ENCODE measurements at regions not wholly inside any gene's neighbourhood (a gene's known extent, or its start where the extent isn't known, plus 50 kb on each side); places are given as distances from the start of the nearest gene placed in this dataset.
"Not testable (repeated sequence)": the region's sequence is repeated elsewhere in the genome, so short reads cannot be mapped to it uniquely, and the experiment has no call there.

- H3K27ac ChIP-seq, result no peak overlapping the region
- 81 to 94% (median 90%) methylated on average over 4 of the region's 4 CpGs for WGBS, 5 donors
- H3K4me3 ChIP-seq, result no peak overlapping the region
- no peaks in the 10 kb centered on the region for H3K4me1 ChIP-seq
- no peak for DNase-seq
- TF ChIP-seq CTCF (IDR thresholded peaks at IDR 0.05) (no peak), POLR2A (IDR thresholded peaks at IDR 0.05) (no peak), POLR2AphosphoS5 (IDR thresholded peaks at IDR 0.05) (no peak), EP300 (IDR thresholded peaks at IDR 0.05) (no peak)
- H3K27me3 ChIP-seq, result no peaks in the 10 kb centered on the region
- intact Hi-C loops (cut with DNase I; ENCODE audit: low total_unique reads), result no loop called here
- H3K9me3 ChIP-seq, result peaks cover 0 to 6% (median 3%) of the 10 kb centered on the region in 4 donors
- H3K36me3 ChIP-seq, result no peaks in the 10 kb centered on the region
Observed at GRCh38 chrX:121763671-121764070, 716.3 kb downstream of the GLUD2 start.

GRCh38 chrX:121768210-121768609, 720.8 kb downstream of the GLUD2 start:
- H3K27ac ChIP-seq; H3K27me3 ChIP-seq; intact Hi-C loops (cut with DNase I; ENCODE audit: low total_unique reads); H3K4me3 ChIP-seq; H3K36me3 ChIP-seq; H3K9me3 ChIP-seq; H3K4me1 ChIP-seq; DNase-seq: not testable (repeated sequence)
- 64 to 79% (median 70%) methylated on average over 3 of the region's 3 CpGs for WGBS, 5 donors

DNA sequence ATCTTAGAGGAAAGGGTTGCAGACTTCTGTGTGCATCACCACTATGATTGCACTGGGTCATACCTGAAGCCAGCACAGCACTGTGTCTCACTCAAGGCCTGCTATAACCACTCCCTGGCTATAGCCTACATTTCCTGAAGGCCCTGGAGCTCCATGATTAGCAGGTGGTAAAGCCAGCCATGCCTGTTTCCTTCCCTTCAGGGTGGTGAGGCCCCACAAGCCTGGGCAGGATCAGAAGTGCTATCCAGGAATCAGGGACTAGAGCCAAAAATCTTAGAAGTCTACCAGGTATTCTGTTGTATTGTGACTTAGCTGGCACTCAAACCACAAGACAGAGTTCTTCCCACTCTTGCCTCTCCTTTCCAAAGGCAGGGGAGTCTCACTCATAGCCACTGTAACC, 734.6 kb downstream of the GLUD2 start:
- H3K9me3 ChIP-seq, result no peaks in the 10 kb centered on the region
- H3K36me3 ChIP-seq, result no peaks in the 10 kb centered on the region
- H3K4me3 ChIP-seq, result no peak overlapping the region
- no peak overlapping the region for H3K27ac ChIP-seq
- intact Hi-C loops (cut with DNase I; ENCODE audit: low total_unique reads), result no loop called here
- no peaks in the 10 kb centered on the region for H3K27me3 ChIP-seq
- TF ChIP-seq POLR2AphosphoS5 (IDR thresholded peaks at IDR 0.05) (no peak), CTCF (IDR thresholded peaks at IDR 0.05) (no peak), EP300 (IDR thresholded peaks at IDR 0.05) (no peak), POLR2A (IDR thresholded peaks at IDR 0.05) (no peak)
- no peak for DNase-seq
- no peaks in the 10 kb centered on the region for H3K4me1 ChIP-seq

GRCh38 chrX:121782544-121782943, 735.1 kb downstream of the GLUD2 start:
- no peaks in the 10 kb centered on the region for H3K27me3 ChIP-seq
- DNase-seq, result no peak
- H3K9me3 ChIP-seq, result no peaks in the 10 kb centered on the region
- H3K4me1 ChIP-seq, result no peaks in the 10 kb centered on the region
- TF ChIP-seq POLR2AphosphoS5 (IDR thresholded peaks at IDR 0.05) (no peak), CTCF (IDR thresholded peaks at IDR 0.05) (no peak), EP300 (IDR thresholded peaks at IDR 0.05) (no peak), POLR2A (IDR thresholded peaks at IDR 0.05) (no peak)
- WGBS, 5 donors, result 43 to 69% (median 57%) methylated on average over 2 of the region's 2 CpGs
- no peak overlapping the region for H3K4me3 ChIP-seq
- no peaks in the 10 kb centered on the region for H3K36me3 ChIP-seq
- intact Hi-C loops (cut with DNase I; ENCODE audit: low total_unique reads), result no loop called here
- no peak overlapping the region for H3K27ac ChIP-seq

GRCh38 chrX:121782976-121783375, 735.6 kb downstream of the GLUD2 start:
- WGBS, 5 donors, result 49 to 78% (median 70%) methylated on average over 3 of the region's 3 CpGs
- Histone ChIP-seq H3K36me3 (no peaks in the 10 kb centered on the region), H3K4me3 (no peak overlapping the region), H3K4me1 (no peaks in the 10 kb centered on the region), H3K9me3 (no peaks in the 10 kb centered on the region), H3K27ac (no peak overlapping the region), H3K27me3 (no peaks in the 10 kb centered on the region)
- TF ChIP-seq EP300 (IDR thresholded peaks at IDR 0.05) (no peak), POLR2AphosphoS5 (IDR thresholded peaks at IDR 0.05) (no peak), CTCF (IDR thresholded peaks at IDR 0.05) (no peak), POLR2A (IDR thresholded peaks at IDR 0.05) (no peak)
- no peak for DNase-seq
- intact Hi-C loops (cut with DNase I; ENCODE audit: low total_unique reads), result no loop called here
